ENCODE measurements at regions not wholly inside any gene's neighbourhood (a gene's known extent, or its start where the extent isn't known, plus 50 kb on each side); places are given as distances from the start of the nearest gene placed in this dataset.

DNA sequence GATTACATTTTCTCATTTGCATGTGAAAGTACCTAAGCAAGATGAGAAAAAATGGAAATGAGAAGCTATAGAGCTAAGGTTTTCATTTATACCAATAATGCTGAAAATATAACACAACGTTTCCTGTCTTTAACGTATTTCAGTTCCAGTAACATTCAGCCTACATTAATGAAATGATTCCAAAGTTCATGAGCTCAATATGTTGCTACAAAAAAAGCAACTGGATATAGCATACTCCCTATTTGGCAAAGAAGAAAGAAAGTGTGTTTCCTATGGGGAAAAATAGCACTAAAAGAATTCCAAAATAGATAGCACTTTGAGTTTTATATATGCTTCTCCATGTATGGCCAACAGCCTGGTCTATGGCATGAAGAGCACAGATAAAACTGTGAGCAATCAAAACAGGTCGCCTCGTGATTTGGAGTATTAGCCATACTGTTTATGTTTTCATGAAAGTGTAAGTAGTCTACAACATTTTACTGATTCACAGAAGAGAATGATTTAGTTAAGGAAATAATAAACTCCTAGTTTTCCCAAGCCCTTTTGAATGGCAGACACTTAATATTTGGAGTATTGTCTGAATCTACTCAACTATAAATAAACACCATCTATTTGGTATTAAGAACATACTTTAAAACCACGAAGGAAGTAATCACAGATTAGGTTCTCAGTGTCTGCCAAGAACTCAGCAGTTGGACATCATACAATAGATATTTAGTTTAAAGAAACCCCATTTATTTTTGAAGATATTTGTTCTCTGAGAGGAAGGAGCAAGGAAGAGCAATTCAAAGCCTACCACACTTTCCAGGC is 258.7 kb upstream of the RASA1 start:
- no peaks in the 10 kb centered on the region for H4K20me1 ChIP-seq (ENCODE audit: insufficient read depth, low read length)
- TF ChIP-seq EZH2phosphoT487 (IDR thresholded peaks at IDR 0.05; ENCODE audit: borderline replicate concordance, low read depth, low read length): no peak
- TF ChIP-seq, protein P1, sequence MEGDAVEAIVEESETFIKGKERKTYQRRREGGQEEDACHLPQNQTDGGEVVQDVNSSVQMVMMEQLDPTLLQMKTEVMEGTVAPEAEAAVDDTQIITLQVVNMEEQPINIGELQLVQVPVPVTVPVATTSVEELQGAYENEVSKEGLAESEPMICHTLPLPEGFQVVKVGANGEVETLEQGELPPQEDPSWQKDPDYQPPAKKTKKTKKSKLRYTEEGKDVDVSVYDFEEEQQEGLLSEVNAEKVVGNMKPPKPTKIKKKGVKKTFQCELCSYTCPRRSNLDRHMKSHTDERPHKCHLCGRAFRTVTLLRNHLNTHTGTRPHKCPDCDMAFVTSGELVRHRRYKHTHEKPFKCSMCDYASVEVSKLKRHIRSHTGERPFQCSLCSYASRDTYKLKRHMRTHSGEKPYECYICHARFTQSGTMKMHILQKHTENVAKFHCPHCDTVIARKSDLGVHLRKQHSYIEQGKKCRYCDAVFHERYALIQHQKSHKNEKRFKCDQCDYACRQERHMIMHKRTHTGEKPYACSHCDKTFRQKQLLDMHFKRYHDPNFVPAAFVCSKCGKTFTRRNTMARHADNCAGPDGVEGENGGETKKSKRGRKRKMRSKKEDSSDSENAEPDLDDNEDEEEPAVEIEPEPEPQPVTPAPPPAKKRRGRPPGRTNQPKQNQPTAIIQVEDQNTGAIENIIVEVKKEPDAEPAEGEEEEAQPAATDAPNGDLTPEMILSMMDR (conservative IDR thresholded peaks at IDR 0.05; ENCODE audit: low read length): no peak
- H3K9me2 ChIP-seq (ENCODE audit: insufficient read depth, low read length): no peaks in the 10 kb centered on the region
- H3K79me2 ChIP-seq (ENCODE audit: insufficient read depth, low read depth, low read length): no peaks in the 10 kb centered on the region
- POLR2A ChIA-PET: interaction anchor here (0.9 kb wide), 1 partner anchor 25 kb away, joined by 3 read pairs; no protein-coding TSS in a partner anchor
- DNase-seq (ENCODE audit: low spot score): no peak
- no peaks in the 10 kb centered on the region for H3K4me1 ChIP-seq (ENCODE audit: insufficient read depth, low read length, poor library complexity, severe bottlenecking)
- CTCF ChIA-PET (ENCODE audit: unreplicated experiment): no interaction called here
- no peaks in the 10 kb centered on the region for H3K36me3 ChIP-seq (ENCODE audit: insufficient read depth, low read length)
- H2AFZ ChIP-seq (ENCODE audit: low read length): no peak overlapping the region
- H3K4me3 ChIP-seq (ENCODE audit: low read depth, low read length, poor library complexity, severe bottlenecking): no peak overlapping the region
- BruUV-seq (replicated peaks): no TSS peak
- no peak overlapping the region for H3K27ac ChIP-seq (ENCODE audit: low read depth, low read length, poor library complexity, severe bottlenecking)
- intact Hi-C loops (cut with micrococcal nuclease; ENCODE audit: unreplicated experiment): loop anchor here (10.0 kb wide), 1 partner anchor 64 kb away; no protein-coding TSS in a partner anchor
- H3K4me2 ChIP-seq (ENCODE audit: low read length): no peak overlapping the region
- no peaks in the 10 kb centered on the region for H3K9me3 ChIP-seq (ENCODE audit: low read length)

- DNase-seq (ENCODE audit: low spot score): no peak
- H4K20me1 ChIP-seq (ENCODE audit: insufficient read depth, low read length): no peaks in the 10 kb centered on the region
- H3K36me3 ChIP-seq (ENCODE audit: insufficient read depth, low read length): no peaks in the 10 kb centered on the region
- H3K4me2 ChIP-seq (ENCODE audit: low read length): no peak overlapping the region
- peak overlapping the region; percentile 12; the same call in 1 of the 2 replicates for H2AFZ ChIP-seq (ENCODE audit: low read length)
- no peaks in the 10 kb centered on the region for H3K9me2 ChIP-seq (ENCODE audit: insufficient read depth, low read length)
- BruUV-seq (replicated peaks): no TSS peak
- H3K27ac ChIP-seq (ENCODE audit: low read depth, low read length, poor library complexity, severe bottlenecking): no peak overlapping the region
- H3K9me3 ChIP-seq (ENCODE audit: low read length): no peaks in the 10 kb centered on the region
- no peaks in the 10 kb centered on the region for H3K4me1 ChIP-seq (ENCODE audit: insufficient read depth, low read length, poor library complexity, severe bottlenecking)
- intact Hi-C loops (cut with micrococcal nuclease; ENCODE audit: unreplicated experiment): loop anchor here (10.0 kb wide), 1 partner anchor 326 kb away; no protein-coding TSS in a partner anchor
- TF ChIP-seq, protein P1 (conservative IDR thresholded peaks at IDR 0.05; ENCODE audit: low read length): no peak
- no peak for TF ChIP-seq EZH2phosphoT487 (IDR thresholded peaks at IDR 0.05; ENCODE audit: borderline replicate concordance, low read depth, low read length)
- H3K4me3 ChIP-seq (ENCODE audit: low read depth, low read length, poor library complexity, severe bottlenecking): no peak overlapping the region
- POLR2A ChIA-PET: interaction anchor here (0.6 to 1.6 kb wide), 3 partner anchors 9 to 111 kb away, joined by 3 read pairs; no protein-coding TSS in a partner anchor
- no peaks in the 10 kb centered on the region for H3K79me2 ChIP-seq (ENCODE audit: insufficient read depth, low read depth, low read length)
- CTCF ChIA-PET (ENCODE audit: unreplicated experiment): no interaction called here
These were observed 256.9 kb upstream of the RASA1 start for GRCh38 chr5:87010736-87011135.

- no peak for TF ChIP-seq EZH2phosphoT487 (IDR thresholded peaks at IDR 0.05; ENCODE audit: borderline replicate concordance, low read depth, low read length)
- TF ChIP-seq, protein P1 (conservative IDR thresholded peaks at IDR 0.05; ENCODE audit: low read length): no peak
- Histone ChIP-seq H3K9me2 (ENCODE audit: insufficient read depth, low read length) (no peaks in the 10 kb centered on the region), H3K27ac (ENCODE audit: low read depth, low read length, poor library complexity, severe bottlenecking) (no peak overlapping the region), H2AFZ (ENCODE audit: low read length) (no peak overlapping the region), H3K4me3 (ENCODE audit: low read depth, low read length, poor library complexity, severe bottlenecking) (no peak overlapping the region), H3K4me2 (ENCODE audit: low read length) (no peak overlapping the region), H4K20me1 (ENCODE audit: insufficient read depth, low read length) (no peaks in the 10 kb centered on the region), H3K36me3 (ENCODE audit: insufficient read depth, low read length) (no peaks in the 10 kb centered on the region), H3K9me3 (ENCODE audit: low read length) (no peaks in the 10 kb centered on the region), H3K4me1 (ENCODE audit: insufficient read depth, low read length, poor library complexity, severe bottlenecking) (peaks cover 14% of the 10 kb centered on the region), H3K79me2 (ENCODE audit: insufficient read depth, low read depth, low read length) (no peaks in the 10 kb centered on the region)
- intact Hi-C loops (cut with micrococcal nuclease; ENCODE audit: unreplicated experiment): loop anchor here (2.0 to 10.0 kb wide), 2 partner anchors 135 to 331 kb away; no protein-coding TSS in a partner anchor
- ChIA-PET CTCF (ENCODE audit: unreplicated experiment) (no interaction called here), POLR2A (no interaction called here)
- DNase-seq (ENCODE audit: low spot score): no peak
- BruUV-seq (replicated peaks): no TSS peak
These were observed 251.8 kb upstream of the RASA1 start for GRCh38 chr5:87015901-87016300.

All from OCI-LY7 (cell line).